GM12892 (cell line): ENCODE measurements at regions not wholly inside any gene's neighbourhood (a gene's known extent, or its start where the extent isn't known, plus 50 kb on each side); places are given as distances from the start of the nearest gene placed in this dataset.

Experiments
- POLR2A ChIP-seq: IDR thresholded peaks from 2 replicates; pipeline ENCODE4 v1.6.1; 2011; ENCODE audit warnings: low read depth, low read length, control low read depth
- POLR2AphosphoS5 ChIP-seq: IDR thresholded peaks from 2 replicates; pipeline ENCODE4 v1.6.1; 2011; ENCODE audit warnings: low read depth, low read length, control low read depth
- TAF1 ChIP-seq: IDR thresholded peaks from 2 replicates; pipeline ENCODE4 v1.6.1; 2011; ENCODE audit warnings: low read depth, mild to moderate bottlenecking, control low read depth, low read length, borderline replicate concordance

- TF ChIP-seq POLR2AphosphoS5 (no peak), POLR2A (no peak), TAF1 (no peak)
Observed at GRCh38 chrX:25599061-25599460, 539.1 kb upstream of the MAGEB18 start.
